ENCODE measurements at regions not wholly inside any gene's neighbourhood (a gene's known extent, or its start where the extent isn't known, plus 50 kb on each side); places are given as distances from the start of the nearest gene placed in this dataset.

GRCh38 chr4:89371614-89372013, 64.0 kb upstream of the GPRIN3 start:
- DNase-seq (ENCODE audit: low read depth, low spot score): no peak
- no peak overlapping the region for H3K4me3 ChIP-seq (ENCODE audit: low read depth, low read length)
- TF ChIP-seq, protein P1, sequence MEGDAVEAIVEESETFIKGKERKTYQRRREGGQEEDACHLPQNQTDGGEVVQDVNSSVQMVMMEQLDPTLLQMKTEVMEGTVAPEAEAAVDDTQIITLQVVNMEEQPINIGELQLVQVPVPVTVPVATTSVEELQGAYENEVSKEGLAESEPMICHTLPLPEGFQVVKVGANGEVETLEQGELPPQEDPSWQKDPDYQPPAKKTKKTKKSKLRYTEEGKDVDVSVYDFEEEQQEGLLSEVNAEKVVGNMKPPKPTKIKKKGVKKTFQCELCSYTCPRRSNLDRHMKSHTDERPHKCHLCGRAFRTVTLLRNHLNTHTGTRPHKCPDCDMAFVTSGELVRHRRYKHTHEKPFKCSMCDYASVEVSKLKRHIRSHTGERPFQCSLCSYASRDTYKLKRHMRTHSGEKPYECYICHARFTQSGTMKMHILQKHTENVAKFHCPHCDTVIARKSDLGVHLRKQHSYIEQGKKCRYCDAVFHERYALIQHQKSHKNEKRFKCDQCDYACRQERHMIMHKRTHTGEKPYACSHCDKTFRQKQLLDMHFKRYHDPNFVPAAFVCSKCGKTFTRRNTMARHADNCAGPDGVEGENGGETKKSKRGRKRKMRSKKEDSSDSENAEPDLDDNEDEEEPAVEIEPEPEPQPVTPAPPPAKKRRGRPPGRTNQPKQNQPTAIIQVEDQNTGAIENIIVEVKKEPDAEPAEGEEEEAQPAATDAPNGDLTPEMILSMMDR (IDR thresholded peaks at IDR 0.05; ENCODE audit: low read depth, low read length): no peak
- in situ Hi-C loops (cut with HindIII; ENCODE audit: low sequenced_read_pairs): no loop called here

GRCh38 chr4:89369581-89369980, 62.0 kb upstream of the GPRIN3 start:
- in situ Hi-C loops (cut with HindIII; ENCODE audit: low sequenced_read_pairs): no loop called here
- H3K4me3 ChIP-seq (ENCODE audit: low read depth, low read length): no peak overlapping the region
- TF ChIP-seq, protein P1 (IDR thresholded peaks at IDR 0.05; ENCODE audit: low read depth, low read length): no peak
- DNase-seq (ENCODE audit: low read depth, low spot score): no peak

- TF ChIP-seq, protein P1 (IDR thresholded peaks at IDR 0.05; ENCODE audit: low read depth, low read length): no peak
- DNase-seq (ENCODE audit: low read depth, low spot score): no peak
- H3K4me3 ChIP-seq (ENCODE audit: low read depth, low read length): no peak overlapping the region
- in situ Hi-C loops (cut with HindIII; ENCODE audit: low sequenced_read_pairs): no loop called here
These were observed 61.3 kb upstream of the GPRIN3 start for GRCh38 chr4:89368861-89369260.

GRCh38 chr4:89365776-89366175, 58.2 kb upstream of the GPRIN3 start:
- in situ Hi-C loops (cut with HindIII; ENCODE audit: low sequenced_read_pairs): no loop called here
- TF ChIP-seq, protein P1 (IDR thresholded peaks at IDR 0.05; ENCODE audit: low read depth, low read length): no peak
- no peak overlapping the region for H3K4me3 ChIP-seq (ENCODE audit: low read depth, low read length)
- no peak for DNase-seq (ENCODE audit: low read depth, low spot score)

DNA sequence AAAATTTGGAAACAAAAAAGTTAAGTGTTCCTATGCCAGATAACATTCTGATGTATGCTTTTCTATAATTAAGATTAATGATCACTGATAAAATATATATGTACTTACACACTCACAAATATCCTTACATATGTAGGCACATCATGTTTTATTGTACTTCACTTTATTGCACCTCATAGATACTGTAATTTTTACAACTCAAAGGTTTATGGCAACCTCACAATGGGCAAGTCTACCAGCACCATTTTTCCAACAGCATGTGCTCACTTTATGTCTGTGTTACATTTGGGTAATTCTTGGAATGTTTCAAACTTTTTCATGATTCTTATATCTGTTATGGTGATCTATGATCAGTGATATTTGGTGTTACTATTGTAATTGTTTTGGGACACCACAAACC, 57.8 kb upstream of the GPRIN3 start:
- TF ChIP-seq, protein P1 (IDR thresholded peaks at IDR 0.05; ENCODE audit: low read depth, low read length): no peak
- in situ Hi-C loops (cut with HindIII; ENCODE audit: low sequenced_read_pairs): no loop called here
- DNase-seq (ENCODE audit: low read depth, low spot score): no peak
- H3K4me3 ChIP-seq (ENCODE audit: low read depth, low read length): no peak overlapping the region

- H3K4me3 ChIP-seq (ENCODE audit: low read depth, low read length): no peak overlapping the region
- DNase-seq (ENCODE audit: low read depth, low spot score): no peak
- TF ChIP-seq, protein P1 (IDR thresholded peaks at IDR 0.05; ENCODE audit: low read depth, low read length): no peak
- in situ Hi-C loops (cut with HindIII; ENCODE audit: low sequenced_read_pairs): no loop called here
These were observed 56.9 kb upstream of the GPRIN3 start for GRCh38 chr4:89364541-89364940.

DNA sequence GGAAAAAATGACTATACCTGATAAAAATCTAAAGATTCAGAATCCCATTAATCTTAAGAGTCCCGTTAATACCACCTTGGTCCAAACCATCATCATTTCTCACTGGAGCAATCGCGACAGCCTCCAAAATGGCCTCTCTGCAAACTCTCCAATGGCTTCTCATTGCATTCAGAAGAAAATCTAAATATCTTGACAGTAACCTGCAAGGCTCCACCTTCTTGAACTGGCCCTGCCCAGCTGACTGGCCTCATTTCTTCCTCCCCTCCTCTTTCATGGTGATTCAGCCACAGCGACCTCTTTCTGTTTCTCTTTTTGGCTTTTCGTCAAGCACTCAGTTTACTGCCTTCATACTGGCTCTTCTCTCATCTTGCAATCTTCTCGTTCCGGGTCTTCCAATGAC, 56.2 kb upstream of the GPRIN3 start:
- in situ Hi-C loops (cut with HindIII; ENCODE audit: low sequenced_read_pairs): no loop called here

More for the DNA sequence above, 56.2 kb upstream of the GPRIN3 start:
- DNase-seq (ENCODE audit: low read depth, low spot score): no peak
- H3K4me3 ChIP-seq (ENCODE audit: low read depth, low read length): no peak overlapping the region
- TF ChIP-seq, protein P1 (IDR thresholded peaks at IDR 0.05; ENCODE audit: low read depth, low read length): no peak

Measured in astrocyte of the spinal cord (primary cell).